Keratinocyte (primary cell): ENCODE measurements at regions not wholly inside any gene's neighbourhood (a gene's known extent, or its start where the extent isn't known, plus 50 kb on each side); places are given as distances from the start of the nearest gene placed in this dataset.

Experiments
- DNase-seq: peaks from one replicate; pipeline ENCODE4 v3.0.0-alpha.2; 2011; ENCODE audit warnings: low read depth, missing footprints, low spot score
- FAIRE-seq: peaks from 2 replicates; lab custom pipeline; 2011; peaks lifted over from hg19 to GRCh38; lab: Jason Lieb, UNC
- H2AFZ ChIP-seq: 2 replicates; pipeline ENCODE4 v1.6.0; 2012; ENCODE audit warnings: low read length, control low read depth, inconsistent platforms; ENCODE audit not compliant: control insufficient read depth
- H3K27ac ChIP-seq: 2 replicates; pipeline ENCODE4 v1.5.1; 2011; ENCODE audit warnings: low read length; ENCODE audit not compliant: control insufficient read depth, insufficient read depth
- H3K27me3 ChIP-seq: 3 replicates; pipeline ENCODE4 v1.6.0; 2011; ENCODE audit warnings: low read length; ENCODE audit not compliant: control insufficient read depth, insufficient read depth; ENCODE audit errors: extremely low read depth
- H3K36me3 ChIP-seq, 2 experiments: 2 replicates in 1 of 2; 3 replicates in 1 of 2; pipeline ENCODE4 v1.5.1; 2011; ENCODE audit warnings: low read length in 2 of 2, mild to moderate bottlenecking in 1 of 2; ENCODE audit not compliant: control insufficient read depth in 2 of 2, insufficient read depth in 2 of 2; ENCODE audit errors: extremely low read depth in 1 of 2
- H3K4me1 ChIP-seq: 3 replicates; pipeline ENCODE4 v1.5.1; 2011; ENCODE audit warnings: low read length; ENCODE audit not compliant: control insufficient read depth, insufficient read depth; ENCODE audit errors: extremely low read depth
- H3K4me2 ChIP-seq: 3 replicates; pipeline ENCODE4 v1.6.0; 2011; ENCODE audit warnings: low read depth, low read length; ENCODE audit not compliant: control insufficient read depth, insufficient read depth; ENCODE audit errors: extremely low read depth
- H3K4me3 ChIP-seq, 3 experiments: fragments of 200-600 bp in 1 of 3; sonication (generic) in 1 of 3; 2 replicates in 2 of 3; 3 replicates in 1 of 3; pipeline ENCODE4 v1.5.1; 2011 to 2016; ENCODE audit warnings: low read length in 3 of 3, mild to moderate bottlenecking in 3 of 3, control low read depth in 2 of 3, inconsistent platforms in 1 of 3, low read depth in 1 of 3, mixed read lengths in 1 of 3, mixed run types in 1 of 3, moderate library complexity in 1 of 3; ENCODE audit not compliant: control insufficient read depth in 2 of 3, insufficient read depth in 2 of 3; ENCODE audit errors: extremely low read depth in 1 of 3
- H3K79me2 ChIP-seq: 2 replicates; pipeline ENCODE4 v1.6.0; 2012; ENCODE audit warnings: low read length; ENCODE audit not compliant: control insufficient read depth, insufficient read depth
- H3K9ac ChIP-seq: 3 replicates; pipeline ENCODE4 v1.6.0; 2011; ENCODE audit warnings: low read length; ENCODE audit not compliant: control insufficient read depth, insufficient read depth; ENCODE audit errors: extremely low read depth
- H3K9me1 ChIP-seq: 3 replicates; pipeline ENCODE4 v1.6.0; 2011; ENCODE audit warnings: low read length; ENCODE audit not compliant: control insufficient read depth, insufficient read depth; ENCODE audit errors: extremely low read depth
- H3K9me3 ChIP-seq: 2 replicates; pipeline ENCODE4 v1.5.1; 2012; ENCODE audit warnings: low read depth, low read length; ENCODE audit not compliant: control insufficient read depth
- H4K20me1 ChIP-seq: 3 replicates; pipeline ENCODE4 v1.6.0; 2011; ENCODE audit warnings: low read length; ENCODE audit not compliant: control insufficient read depth, insufficient read depth; ENCODE audit errors: extremely low read depth
- EZH2 ChIP-seq: IDR thresholded peaks from one replicate; pipeline ENCODE4 v1.6.1; 2012; ENCODE audit warnings: inconsistent platforms, mild to moderate bottlenecking, low read length, moderate library complexity
- dilution Hi-C: fragments of 300-500 bp; cut with MboI; formaldehyde crosslinking; loops from one replicate; pipeline ENCODE4 v1.7.0; 2020; ENCODE audit warnings: low sequenced_read_pairs; ENCODE audit not compliant: extremely low pct_ligation_motif_present
- TF ChIP-seq, protein P1 (sequence below), 3 experiments: IDR thresholded peaks in 1 of 3; conservative IDR thresholded peaks in 1 of 3; optimal IDR thresholded peaks in 1 of 3; 2 replicates in 2 of 3; 3 replicates in 1 of 3; pipeline versions ENCODE3 to v1.5.1; 2011; ENCODE audit warnings: low read length in 3 of 3, mild to moderate bottlenecking in 3 of 3, moderate library complexity in 2 of 3, control low read depth in 1 of 3, inconsistent platforms in 1 of 3; ENCODE audit not compliant: insufficient read depth in 2 of 3; ENCODE audit errors: extremely low read depth in 1 of 3

DNA sequence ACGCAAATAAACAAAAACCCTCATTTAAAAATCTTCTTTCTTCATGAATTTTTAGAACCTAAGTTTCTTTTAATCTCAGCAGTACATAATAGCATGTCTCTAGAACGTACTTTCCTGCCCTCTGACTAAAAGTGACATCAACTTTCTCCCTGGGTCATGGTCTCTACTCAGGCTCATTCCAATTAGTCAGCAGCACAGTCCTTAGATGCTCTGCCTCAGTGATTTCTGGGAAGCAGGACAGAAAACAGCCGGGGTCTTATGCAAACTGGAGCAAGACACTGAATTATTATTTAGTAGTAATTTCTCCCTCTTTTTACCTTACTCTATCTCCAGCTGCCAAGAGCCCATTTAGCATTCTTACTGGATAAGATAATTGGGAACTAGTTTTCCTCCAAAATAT, 365.2 kb downstream of the TUSC7 start:
- no peak overlapping the region for H2AFZ ChIP-seq
- H3K27ac ChIP-seq, result no peak overlapping the region
- TF ChIP-seq, protein P1, sequence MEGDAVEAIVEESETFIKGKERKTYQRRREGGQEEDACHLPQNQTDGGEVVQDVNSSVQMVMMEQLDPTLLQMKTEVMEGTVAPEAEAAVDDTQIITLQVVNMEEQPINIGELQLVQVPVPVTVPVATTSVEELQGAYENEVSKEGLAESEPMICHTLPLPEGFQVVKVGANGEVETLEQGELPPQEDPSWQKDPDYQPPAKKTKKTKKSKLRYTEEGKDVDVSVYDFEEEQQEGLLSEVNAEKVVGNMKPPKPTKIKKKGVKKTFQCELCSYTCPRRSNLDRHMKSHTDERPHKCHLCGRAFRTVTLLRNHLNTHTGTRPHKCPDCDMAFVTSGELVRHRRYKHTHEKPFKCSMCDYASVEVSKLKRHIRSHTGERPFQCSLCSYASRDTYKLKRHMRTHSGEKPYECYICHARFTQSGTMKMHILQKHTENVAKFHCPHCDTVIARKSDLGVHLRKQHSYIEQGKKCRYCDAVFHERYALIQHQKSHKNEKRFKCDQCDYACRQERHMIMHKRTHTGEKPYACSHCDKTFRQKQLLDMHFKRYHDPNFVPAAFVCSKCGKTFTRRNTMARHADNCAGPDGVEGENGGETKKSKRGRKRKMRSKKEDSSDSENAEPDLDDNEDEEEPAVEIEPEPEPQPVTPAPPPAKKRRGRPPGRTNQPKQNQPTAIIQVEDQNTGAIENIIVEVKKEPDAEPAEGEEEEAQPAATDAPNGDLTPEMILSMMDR (optimal IDR thresholded peaks at IDR 0.05 in 1 of 3, IDR thresholded peaks at IDR 0.05 in 1 of 3, conservative IDR thresholded peaks at IDR 0.05 in 1 of 3; ENCODE audit: extremely low read depth in 1 of 3, insufficient read depth in 2 of 3, low read length in 3 of 3), result no peak
- no peak for TF ChIP-seq EZH2
- H3K36me3 ChIP-seq, result no peaks in the 10 kb centered on the region
- no peak overlapping the region for H3K9ac ChIP-seq
- H4K20me1 ChIP-seq, result no peaks in the 10 kb centered on the region
- H3K9me3 ChIP-seq, result no peaks in the 10 kb centered on the region
- H3K27me3 ChIP-seq, result no peaks in the 10 kb centered on the region
- FAIRE-seq, result no peak
- no peaks in the 10 kb centered on the region for H3K9me1 ChIP-seq
- H3K4me1 ChIP-seq, result no peaks in the 10 kb centered on the region
- no peak overlapping the region for H3K4me3 ChIP-seq
- dilution Hi-C loops, result no loop called here
- no peak for DNase-seq
- no peaks in the 10 kb centered on the region for H3K79me2 ChIP-seq
- H3K4me2 ChIP-seq, result no peak overlapping the region

DNA sequence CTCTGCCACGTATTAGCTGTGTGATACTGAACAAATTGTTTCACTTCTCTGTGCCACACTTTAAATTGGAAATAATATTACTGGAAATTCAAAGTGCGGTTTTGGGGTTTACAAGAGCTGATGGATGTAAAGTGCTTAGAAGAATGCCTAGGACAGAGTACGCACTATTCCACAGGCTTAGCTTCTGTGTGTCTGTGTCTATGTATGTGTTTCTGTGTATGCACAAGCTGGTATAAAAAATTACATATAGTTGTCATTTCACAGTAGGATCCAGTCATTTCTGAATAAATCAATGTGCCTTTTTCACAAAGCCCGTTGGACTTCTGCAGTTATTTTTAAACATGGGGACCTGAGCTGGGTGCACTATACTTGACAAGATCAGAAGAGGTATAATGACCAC, 370.4 kb downstream of the TUSC7 start:
- no peaks in the 10 kb centered on the region for H3K9me3 ChIP-seq
- H3K4me2 ChIP-seq, result no peak overlapping the region
- no peaks in the 10 kb centered on the region for H3K9me1 ChIP-seq
- no peaks in the 10 kb centered on the region for H3K4me1 ChIP-seq
- H3K27me3 ChIP-seq, result no peaks in the 10 kb centered on the region
- no peak overlapping the region for H2AFZ ChIP-seq
- no peaks in the 10 kb centered on the region for H3K36me3 ChIP-seq
- FAIRE-seq, result no peak
- H3K9ac ChIP-seq, result no peak overlapping the region
- H3K79me2 ChIP-seq, result no peaks in the 10 kb centered on the region
- H3K4me3 ChIP-seq, result no peak overlapping the region
- H4K20me1 ChIP-seq, result no peaks in the 10 kb centered on the region
- TF ChIP-seq, protein P1 (optimal IDR thresholded peaks at IDR 0.05 in 1 of 3, IDR thresholded peaks at IDR 0.05 in 1 of 3, conservative IDR thresholded peaks at IDR 0.05 in 1 of 3; ENCODE audit: extremely low read depth in 1 of 3, insufficient read depth in 2 of 3, low read length in 3 of 3), result no peak
- TF ChIP-seq EZH2, result no peak
- dilution Hi-C loops, result no loop called here
- no peak for DNase-seq
- no peak overlapping the region for H3K27ac ChIP-seq
